Activated naive CD8-positive, alpha-beta T cell treated with anti-CD3 and anti-CD28 coated beads, Interleukin-2, amount 50 U/mL, for 24 hours (primary cell): ENCODE measurements at regions not wholly inside any gene's neighbourhood (a gene's known extent, or its start where the extent isn't known, plus 50 kb on each side); places are given as distances from the start of the nearest gene placed in this dataset.

Experiments
- ATAC-seq: fragments of 150-1000 bp; cut with Tn5 transposase; one replicate; pipeline ENCODE4 v1.10.0; 2021
- DNase-seq: peaks from one replicate; pipeline ENCODE4 v3.0.0; 2021
- H3K27ac Mint-ChIP-seq: one replicate; pipeline ENCODE4 v1.8.0; 2021; ENCODE audit warnings: mild to moderate bottlenecking, mixed read lengths
- H3K27me3 Mint-ChIP-seq: one replicate; pipeline ENCODE4 v1.8.0; 2021; ENCODE audit warnings: mixed read lengths
- H3K36me3 Mint-ChIP-seq: one replicate; pipeline ENCODE4 v1.8.0; 2021; ENCODE audit warnings: low read depth, mixed read lengths
- H3K4me1 Mint-ChIP-seq: one replicate; pipeline ENCODE4 v1.8.0; 2021; ENCODE audit warnings: mixed read lengths
- H3K4me3 Mint-ChIP-seq: one replicate; pipeline ENCODE4 v1.8.0; 2021; ENCODE audit warnings: mild to moderate bottlenecking, moderate library complexity, mixed read lengths
- H3K9me3 Mint-ChIP-seq: one replicate; pipeline ENCODE4 v1.8.0; 2021; ENCODE audit warnings: mixed read lengths

DNA sequence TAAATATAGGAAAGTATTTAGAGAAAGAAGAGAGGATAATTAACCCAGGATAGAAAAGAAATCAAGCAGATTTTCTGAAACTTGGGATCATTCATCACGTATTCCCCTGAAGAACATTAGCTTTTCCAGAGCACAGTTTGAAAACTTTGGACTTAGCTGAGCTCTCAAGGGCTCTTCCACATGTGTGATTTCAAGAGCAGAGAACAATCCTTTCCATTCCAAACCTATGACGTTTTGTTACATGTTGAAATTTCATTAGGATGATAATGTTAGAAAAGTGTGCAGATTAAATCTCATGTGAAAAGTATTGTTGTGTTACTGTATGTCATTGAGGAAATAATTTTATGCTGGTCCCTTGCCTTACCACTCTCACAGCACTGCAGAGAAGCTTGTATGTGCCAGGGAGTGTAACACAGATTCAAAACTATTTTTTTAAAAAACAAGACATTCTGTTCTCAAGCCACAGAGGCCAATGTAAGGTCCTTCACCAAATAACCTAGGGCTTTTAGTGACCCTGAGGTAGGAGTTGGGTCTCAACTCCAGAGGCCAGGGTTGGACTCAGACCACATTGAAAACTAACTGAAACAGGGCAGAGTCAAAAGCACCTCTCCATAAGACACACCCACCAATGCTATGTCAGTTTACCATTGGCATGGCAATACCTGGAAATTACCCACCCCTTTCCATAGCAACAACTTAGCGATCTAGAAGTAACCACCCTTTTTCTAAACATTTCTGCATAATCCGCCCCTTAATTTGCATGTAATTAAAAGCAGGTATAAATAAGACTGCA is 141.3 kb downstream of the ANXA5 start:
- no peaks in the 10 kb centered on the region for H3K36me3 Mint-ChIP-seq
- no peaks in the 10 kb centered on the region for H3K9me3 Mint-ChIP-seq
- H3K4me1 Mint-ChIP-seq = no peaks in the 10 kb centered on the region
- H3K27ac Mint-ChIP-seq = no peak overlapping the region
- H3K4me3 Mint-ChIP-seq = no peak overlapping the region
- H3K27me3 Mint-ChIP-seq = no peaks in the 10 kb centered on the region
- ATAC-seq = no peak
- DNase-seq = no peak

DNA sequence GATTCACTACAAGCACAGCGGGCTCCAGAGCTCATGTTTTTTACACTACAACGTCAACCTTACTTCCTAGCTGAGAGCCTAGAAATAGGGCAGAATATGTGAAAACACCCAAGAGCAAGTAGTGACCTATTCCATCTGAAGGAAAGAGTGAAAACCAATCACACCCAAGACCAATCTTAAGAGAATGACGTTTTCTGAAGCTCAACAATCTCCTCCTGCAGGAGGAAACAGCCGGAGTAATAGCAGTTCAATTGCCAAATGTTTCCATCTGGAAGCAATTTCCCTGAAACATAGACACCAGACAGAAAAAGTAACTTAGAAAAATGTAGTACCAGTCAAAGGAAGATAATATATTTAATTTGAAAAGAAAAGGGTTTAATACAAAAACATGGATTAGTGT is 142.4 kb downstream of the ANXA5 start:
- Mint-ChIP-seq H3K9me3 (no peaks in the 10 kb centered on the region), H3K27me3 (no peaks in the 10 kb centered on the region), H3K4me3 (no peak overlapping the region), H3K27ac (no peak overlapping the region), H3K36me3 (no peaks in the 10 kb centered on the region), H3K4me1 (no peaks in the 10 kb centered on the region)
- DNase-seq (no peak), ATAC-seq (no peak)

GRCh38 chr4:121551881-121552280 is 144.9 kb downstream of the ANXA5 start:
- no peak for ATAC-seq
- Mint-ChIP-seq H3K4me3 (no peak overlapping the region), H3K27me3 (peaks cover 5% of the 10 kb centered on the region)

GRCh38 chr4:121551271-121551670 is 145.5 kb downstream of the ANXA5 start:
- H3K4me1 Mint-ChIP-seq = no peaks in the 10 kb centered on the region
- no peak overlapping the region for H3K27ac Mint-ChIP-seq
- DNase-seq (no peak), ATAC-seq (no peak)
- H3K27me3 Mint-ChIP-seq = peaks cover 5% of the 10 kb centered on the region
- peaks cover 6% of the 10 kb centered on the region for H3K9me3 Mint-ChIP-seq
- no peaks in the 10 kb centered on the region for H3K36me3 Mint-ChIP-seq
- H3K4me3 Mint-ChIP-seq = no peak overlapping the region

More at GRCh38 chr4:121551881-121552280, 144.9 kb downstream of the ANXA5 start:
- H3K36me3 Mint-ChIP-seq = no peaks in the 10 kb centered on the region
- no peak overlapping the region for H3K27ac Mint-ChIP-seq
- H3K4me1 Mint-ChIP-seq = no peaks in the 10 kb centered on the region
- no peaks in the 10 kb centered on the region for H3K9me3 Mint-ChIP-seq
- no peak for DNase-seq

- Mint-ChIP-seq H3K27ac (no peak overlapping the region), H3K27me3 (peaks cover 4% of the 10 kb centered on the region), H3K9me3 (peaks cover 9% of the 10 kb centered on the region), H3K4me3 (no peak overlapping the region), H3K4me1 (no peaks in the 10 kb centered on the region), H3K36me3 (no peaks in the 10 kb centered on the region)
- ATAC-seq = no peak
- DNase-seq = no peak
Observed at GRCh38 chr4:121541696-121542095, 155.1 kb downstream of the ANXA5 start.

DNA sequence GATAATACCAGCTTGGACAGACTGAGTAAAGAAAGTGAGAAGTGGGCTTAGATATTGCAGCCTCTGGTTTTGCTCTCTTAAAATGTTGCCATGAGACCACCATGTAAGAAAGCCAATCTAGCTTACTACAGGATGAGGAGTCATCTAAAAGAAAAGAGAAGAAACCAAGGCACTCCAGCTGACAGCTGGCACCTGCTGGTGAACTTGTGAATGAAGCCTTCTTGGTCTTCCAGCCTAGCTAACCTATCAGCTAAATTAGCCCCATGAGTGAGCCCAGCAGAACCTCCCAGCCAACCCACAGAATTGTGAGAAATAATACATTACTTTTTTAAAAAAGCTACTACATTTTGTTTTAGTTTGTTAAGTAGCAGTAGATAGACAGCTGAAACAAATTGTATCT is 154.5 kb upstream of the QRFPR start:
- no peak overlapping the region for H3K4me3 Mint-ChIP-seq
- H3K9me3 Mint-ChIP-seq = no peaks in the 10 kb centered on the region
- H3K4me1 Mint-ChIP-seq = no peaks in the 10 kb centered on the region
- no peaks in the 10 kb centered on the region for H3K36me3 Mint-ChIP-seq
- H3K27ac Mint-ChIP-seq = no peak overlapping the region
- ATAC-seq = no peak
- H3K27me3 Mint-ChIP-seq = peaks cover 11% of the 10 kb centered on the region
- DNase-seq = no peak

DNA sequence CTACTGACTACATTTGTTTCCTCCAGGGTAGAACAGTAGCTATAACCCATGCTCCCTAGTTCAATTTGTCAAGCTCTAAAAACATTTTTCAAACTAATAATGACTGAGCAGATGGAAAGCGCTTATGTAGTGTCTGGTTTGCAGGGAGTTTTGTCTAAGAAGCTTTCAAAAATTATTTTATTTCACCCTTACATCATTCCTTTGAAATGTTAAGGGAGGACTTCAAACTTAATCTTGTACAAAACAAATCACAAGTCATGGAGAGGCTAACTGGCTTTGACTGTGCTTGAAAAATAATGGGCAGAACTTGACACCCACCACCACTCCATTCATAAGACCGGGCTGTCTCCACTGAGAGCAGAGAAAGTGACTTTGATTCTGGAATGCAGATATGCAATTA is 153.4 kb upstream of the QRFPR start:
- ATAC-seq = no peak
- Mint-ChIP-seq H3K4me1 (no peaks in the 10 kb centered on the region), H3K27me3 (peaks cover 9% of the 10 kb centered on the region), H3K9me3 (no peaks in the 10 kb centered on the region), H3K36me3 (no peaks in the 10 kb centered on the region), H3K27ac (no peak overlapping the region), H3K4me3 (no peak overlapping the region)
- no peak for DNase-seq

GRCh38 chr4:121526509-121526908 is 145.7 kb upstream of the QRFPR start:
- H3K27me3 Mint-ChIP-seq = peaks cover 10% of the 10 kb centered on the region
- no peaks in the 10 kb centered on the region for H3K9me3 Mint-ChIP-seq
- no peaks in the 10 kb centered on the region for H3K4me1 Mint-ChIP-seq
- H3K36me3 Mint-ChIP-seq = no peaks in the 10 kb centered on the region
- no peak for DNase-seq
- ATAC-seq = no peak
- H3K4me3 Mint-ChIP-seq = no peak overlapping the region
- no peak overlapping the region for H3K27ac Mint-ChIP-seq

DNA sequence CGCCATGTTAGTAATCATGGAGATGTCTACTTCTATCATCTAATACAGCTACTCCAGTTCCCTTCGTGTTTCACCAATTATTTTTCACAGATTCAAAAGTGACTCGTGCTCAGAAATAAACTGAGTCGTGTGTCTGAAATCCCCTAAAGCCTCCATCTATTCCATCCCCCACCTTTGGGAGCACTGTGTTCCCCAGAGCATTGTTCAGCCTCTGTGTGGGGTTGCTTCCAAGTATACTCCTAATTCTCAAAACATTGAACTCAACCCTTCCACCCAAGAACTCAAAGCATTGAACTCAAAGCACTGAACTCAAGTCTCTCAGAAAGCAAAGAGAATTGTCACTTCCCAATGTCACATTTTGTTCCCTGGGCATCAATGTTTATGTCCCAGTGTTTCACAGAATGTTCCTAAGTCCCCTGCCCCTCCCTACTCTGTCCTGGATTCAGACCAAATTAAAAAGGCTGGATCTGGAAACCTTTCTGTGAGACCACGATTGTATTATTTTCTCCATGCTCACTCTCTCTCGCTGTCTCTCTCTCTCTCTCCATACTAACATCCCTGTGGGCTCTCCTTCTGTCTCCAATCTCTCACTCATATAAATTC is 138.5 kb upstream of the QRFPR start:
- H3K27me3 Mint-ChIP-seq = peaks cover 4% of the 10 kb centered on the region
- no peak for ATAC-seq
- no peaks in the 10 kb centered on the region for H3K4me1 Mint-ChIP-seq
- H3K9me3 Mint-ChIP-seq = no peaks in the 10 kb centered on the region
- no peak overlapping the region for H3K4me3 Mint-ChIP-seq
- no peak overlapping the region for H3K27ac Mint-ChIP-seq
- no peaks in the 10 kb centered on the region for H3K36me3 Mint-ChIP-seq
- no peak for DNase-seq

GRCh38 chr4:121517241-121517640 is 136.4 kb upstream of the QRFPR start:
- ATAC-seq = no peak
- no peak overlapping the region for H3K4me3 Mint-ChIP-seq
- no peaks in the 10 kb centered on the region for H3K36me3 Mint-ChIP-seq
- no peak overlapping the region for H3K27ac Mint-ChIP-seq
- no peak for DNase-seq
- H3K9me3 Mint-ChIP-seq = no peaks in the 10 kb centered on the region
- H3K4me1 Mint-ChIP-seq = no peaks in the 10 kb centered on the region
- H3K27me3 Mint-ChIP-seq = peaks cover 2% of the 10 kb centered on the region

DNA sequence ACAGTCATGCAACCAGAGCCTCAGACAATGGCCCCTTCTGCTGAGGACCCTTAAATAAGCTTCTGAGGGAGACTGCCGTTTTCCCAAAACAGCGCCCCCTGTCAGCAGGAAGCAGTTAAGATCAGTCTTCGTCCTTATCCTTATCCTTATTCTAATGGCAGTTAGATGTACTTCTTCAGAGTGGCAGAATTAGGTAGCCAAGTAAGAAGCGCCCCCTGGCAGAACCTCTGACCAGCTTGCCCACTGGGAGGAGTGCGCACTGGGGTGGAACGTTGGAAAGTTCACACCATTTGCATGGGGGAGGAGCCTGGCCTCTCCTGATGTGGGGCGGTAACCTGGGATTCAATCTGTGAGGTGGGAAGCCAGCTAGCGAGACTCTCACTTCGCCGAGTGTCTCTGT is 133.6 kb upstream of the QRFPR start:
- Mint-ChIP-seq H3K27ac (no peak overlapping the region), H3K9me3 (no peaks in the 10 kb centered on the region), H3K4me1 (no peaks in the 10 kb centered on the region), H3K27me3 (peaks cover 13% of the 10 kb centered on the region), H3K4me3 (no peak overlapping the region), H3K36me3 (no peaks in the 10 kb centered on the region)
- DNase-seq (no peak), ATAC-seq (no peak)

DNA sequence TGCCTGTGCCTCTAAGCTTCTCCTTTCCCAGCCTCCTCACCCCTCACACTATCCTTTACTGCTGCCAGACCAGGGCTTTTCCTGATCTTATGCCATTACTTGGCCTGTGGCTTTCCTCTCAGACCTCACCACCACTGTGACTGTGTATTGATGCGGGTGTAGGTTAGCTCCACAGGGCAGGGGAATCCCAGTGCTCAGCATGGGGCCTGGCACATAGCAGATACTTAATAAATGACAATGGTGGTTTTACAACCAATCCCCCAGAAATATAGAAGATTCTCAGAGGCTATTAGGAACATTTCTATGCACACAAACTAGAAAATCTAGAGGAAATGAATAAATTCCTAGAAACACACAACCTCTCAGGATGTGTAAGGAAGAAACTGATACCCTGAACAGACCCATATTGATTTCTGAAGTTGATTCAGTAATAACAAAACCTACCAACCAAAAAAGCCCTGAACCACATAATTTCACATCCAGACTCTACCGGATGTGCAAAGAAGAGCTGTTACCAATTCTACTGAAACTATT is 129.6 kb upstream of the QRFPR start:
- Mint-ChIP-seq H3K27ac (no peak overlapping the region), H3K4me1 (no peaks in the 10 kb centered on the region), H3K9me3 (no peaks in the 10 kb centered on the region), H3K27me3 (peaks cover 15% of the 10 kb centered on the region), H3K36me3 (no peaks in the 10 kb centered on the region), H3K4me3 (no peak overlapping the region)
- peak; percentile 72 for ATAC-seq
- no peak for DNase-seq

DNA sequence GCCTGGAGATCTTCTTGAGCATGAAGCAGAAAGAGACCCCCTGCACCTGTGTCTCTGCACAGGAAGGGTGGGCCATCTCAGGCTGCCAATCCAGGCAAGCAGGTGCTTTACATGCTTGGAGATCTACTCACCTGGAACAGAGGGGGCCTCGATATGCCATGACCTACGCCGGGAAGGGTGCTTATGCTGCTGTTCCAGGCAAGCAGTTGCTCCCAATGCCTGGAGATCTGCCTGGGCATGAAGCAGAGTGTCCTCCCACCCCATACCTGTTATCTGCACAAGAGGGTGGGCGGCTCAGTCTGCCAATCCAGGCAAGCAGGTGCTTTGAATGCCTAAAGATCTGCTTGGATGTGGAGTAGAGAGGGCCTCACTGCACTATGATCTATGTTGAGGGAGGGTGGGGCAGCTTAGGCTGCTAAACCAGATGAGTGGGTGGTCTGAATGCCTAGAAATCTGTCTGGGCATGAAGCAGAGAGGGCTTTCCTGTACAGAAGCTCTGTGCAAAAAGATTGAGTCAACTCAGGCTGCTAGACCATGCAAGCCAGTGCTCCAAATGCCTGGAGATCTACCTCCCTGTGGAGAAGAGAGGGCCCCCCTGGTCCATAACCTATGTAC is 104.5 kb upstream of the QRFPR start:
- H3K27ac Mint-ChIP-seq = no peak overlapping the region
- H3K9me3 Mint-ChIP-seq = no peaks in the 10 kb centered on the region
- DNase-seq = no peak
- peaks cover 22% of the 10 kb centered on the region for H3K27me3 Mint-ChIP-seq
- H3K4me1 Mint-ChIP-seq = no peaks in the 10 kb centered on the region
- no peak overlapping the region for H3K4me3 Mint-ChIP-seq
- H3K36me3 Mint-ChIP-seq = no peaks in the 10 kb centered on the region
- ATAC-seq = no peak

- peak; percentile 36 for ATAC-seq
- H3K4me3 Mint-ChIP-seq = no peak overlapping the region
- no peak overlapping the region for H3K27ac Mint-ChIP-seq
- peaks cover 21% of the 10 kb centered on the region for H3K27me3 Mint-ChIP-seq
- H3K36me3 Mint-ChIP-seq = no peaks in the 10 kb centered on the region
- no peaks in the 10 kb centered on the region for H3K4me1 Mint-ChIP-seq
- DNase-seq = no peak
- H3K9me3 Mint-ChIP-seq = no peaks in the 10 kb centered on the region
Observed at GRCh38 chr4:121484633-121485032, 103.8 kb upstream of the QRFPR start.

GRCh38 chr4:121479808-121480207 is 99.0 kb upstream of the QRFPR start:
- Mint-ChIP-seq H3K4me1 (no peaks in the 10 kb centered on the region), H3K4me3 (no peak overlapping the region), H3K27ac (no peak overlapping the region), H3K9me3 (no peaks in the 10 kb centered on the region), H3K27me3 (peaks cover 20% of the 10 kb centered on the region), H3K36me3 (no peaks in the 10 kb centered on the region)
- DNase-seq (no peak), ATAC-seq (no peak)
